NCI-H510A treated with DMSO at 0.1 percent for 48 hours (cell line): ENCODE measurements at regions not wholly inside any gene's neighbourhood (a gene's known extent, or its start where the extent isn't known, plus 50 kb on each side); places are given as distances from the start of the nearest gene placed in this dataset.

Source experiments
- DNase-seq: peaks from one replicate; lab custom pipeline; 2025; lab: John Stamatoyannopoulos, UW

GRCh38 chr16:49024016-49024415 lies 257.6 kb downstream of the CBLN1 start:
- DNase-seq = no peak

- DNase-seq = peak; percentile 56
Observed at GRCh38 chr16:49023050-49023449, 258.6 kb downstream of the CBLN1 start.

GRCh38 chr16:49022351-49022963 lies 259.2 kb downstream of the CBLN1 start:
- no peak for DNase-seq

DNA sequence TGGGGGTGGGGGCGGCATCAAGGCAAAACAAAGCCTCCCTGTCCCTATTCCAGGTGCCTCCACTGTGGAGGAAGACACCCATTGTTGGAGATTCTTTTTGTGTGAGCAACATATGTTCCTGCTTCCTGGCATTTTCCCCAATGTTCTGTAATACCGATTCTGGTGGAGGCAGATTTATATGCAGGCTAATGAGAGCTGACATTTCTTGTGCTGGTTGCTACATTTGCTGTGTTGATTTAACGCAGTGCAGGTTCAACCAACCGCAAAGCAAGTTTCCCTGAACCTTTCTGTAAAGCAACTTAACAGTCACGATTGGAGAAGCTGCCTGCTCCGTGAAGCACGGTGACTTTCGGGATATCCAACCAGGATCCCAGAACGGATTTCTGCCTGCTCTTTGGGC lies 260.5 kb downstream of the CBLN1 start:
- DNase-seq = peak; percentile 40

GRCh38 chr16:49020436-49020835 lies 261.2 kb downstream of the CBLN1 start:
- no peak for DNase-seq

DNA sequence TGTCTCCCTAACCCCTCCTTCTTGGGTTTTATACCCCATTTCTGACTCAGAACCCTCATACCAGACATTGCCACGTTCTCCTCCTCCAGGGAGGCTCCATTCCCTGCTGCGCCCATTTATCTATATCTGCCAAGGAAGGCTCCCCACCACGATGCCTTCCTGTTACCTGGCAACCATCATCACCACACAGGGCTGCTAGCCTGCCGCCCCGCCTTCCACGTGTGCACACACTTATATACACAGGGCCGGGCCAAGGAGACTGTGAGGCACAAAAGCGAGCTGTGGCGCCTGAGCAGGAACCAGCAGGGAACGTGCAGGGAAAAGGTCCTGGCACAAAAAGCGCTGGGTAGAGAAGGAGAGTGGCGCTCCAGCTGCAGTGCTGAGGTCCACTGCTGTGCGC lies 261.8 kb downstream of the CBLN1 start:
- peak; percentile 81 for DNase-seq

DNA sequence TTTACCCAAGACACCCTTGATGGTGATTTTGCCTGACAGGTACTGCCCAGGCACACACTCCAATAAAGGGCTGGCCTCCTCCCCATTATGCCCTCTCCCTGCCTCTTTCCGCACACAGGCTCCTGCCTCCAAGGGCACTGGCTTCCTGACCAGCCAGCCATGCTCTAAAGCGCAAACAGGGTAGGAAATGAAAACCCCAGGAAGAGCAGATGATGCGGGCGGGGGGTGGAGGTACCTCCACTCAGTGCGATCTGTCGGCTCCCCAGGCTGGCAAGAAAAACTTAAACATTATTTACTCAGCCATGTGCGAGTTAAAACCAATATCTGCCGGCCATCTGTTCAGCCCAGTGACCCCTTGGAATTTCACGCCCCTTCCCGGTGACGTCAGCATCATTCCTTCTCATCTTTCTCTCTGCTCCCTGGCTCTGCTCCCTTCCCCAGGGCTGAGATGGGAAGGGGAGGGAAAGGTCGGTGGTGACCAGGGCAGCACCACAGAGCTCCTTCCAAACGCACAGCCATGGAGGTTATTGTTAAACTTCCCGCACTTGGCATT lies 262.5 kb downstream of the CBLN1 start:
- peak; percentile 78 for DNase-seq

DNA sequence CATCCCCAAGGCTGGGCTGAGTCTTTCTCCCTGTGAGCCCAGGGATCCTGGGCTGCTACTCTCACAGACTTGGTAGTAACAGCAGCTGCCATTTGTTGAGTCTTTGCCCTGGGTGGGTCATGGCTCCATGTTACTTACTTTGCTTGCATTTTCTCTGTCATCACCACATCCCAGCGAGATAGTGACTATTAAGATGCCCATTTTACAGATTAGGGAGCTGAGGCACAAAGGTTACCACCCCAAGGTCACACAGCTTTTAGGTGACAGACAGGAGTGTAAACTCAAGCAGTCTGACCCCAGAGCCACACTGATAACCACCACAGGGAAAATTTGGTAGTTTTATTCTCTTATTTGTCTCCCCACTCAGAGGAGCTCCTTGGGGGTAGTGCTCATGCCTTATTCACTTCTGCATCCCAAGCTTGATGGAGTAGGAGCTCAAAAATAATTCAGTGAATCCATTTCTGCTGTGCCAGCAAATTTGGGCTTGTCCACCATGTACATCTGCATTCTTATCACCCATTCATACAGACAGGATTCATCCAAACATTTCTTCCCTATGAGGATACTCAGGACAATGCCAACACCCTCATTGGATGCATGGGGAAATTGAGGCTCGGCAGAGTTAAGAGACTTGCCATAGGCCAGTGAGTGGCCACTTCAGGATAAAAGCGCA lies 263.2 kb downstream of the CBLN1 start:
- DNase-seq = no peak

DNA sequence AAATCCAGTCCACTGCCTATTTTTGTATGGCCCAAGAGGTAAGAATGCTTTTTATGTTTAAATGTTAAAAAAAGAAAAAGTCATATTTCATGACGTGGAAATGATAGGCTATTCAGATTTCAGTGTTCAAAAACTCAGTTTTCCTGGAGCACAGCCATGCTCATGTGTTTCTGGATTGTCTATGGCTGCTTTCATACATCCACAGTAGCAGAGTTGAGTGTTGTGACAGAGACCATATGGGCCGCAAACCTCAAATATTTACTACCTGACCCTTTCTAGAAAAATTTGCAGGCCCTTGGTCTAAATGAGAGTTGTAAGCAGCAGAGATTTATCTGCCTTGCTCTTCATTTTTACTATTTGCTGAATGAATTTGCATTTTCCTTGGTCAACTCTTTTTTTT lies 264.1 kb downstream of the CBLN1 start:
- DNase-seq = no peak

GRCh38 chr16:49016461-49016860 lies 265.2 kb downstream of the CBLN1 start:
- DNase-seq = no peak

- DNase-seq = no peak
Observed at GRCh38 chr16:49015225-49015592, 266.4 kb downstream of the CBLN1 start.

- DNase-seq = no peak
Observed at GRCh38 chr16:49014277-49015224, 267.1 kb downstream of the CBLN1 start.

- no peak for DNase-seq
Observed at GRCh38 chr16:49013727-49014080, 267.9 kb downstream of the CBLN1 start.

- no peak for DNase-seq
Observed at GRCh38 chr16:49012961-49013726, 268.5 kb downstream of the CBLN1 start.

GRCh38 chr16:49011901-49012300 lies 269.7 kb downstream of the CBLN1 start:
- DNase-seq = no peak

DNA sequence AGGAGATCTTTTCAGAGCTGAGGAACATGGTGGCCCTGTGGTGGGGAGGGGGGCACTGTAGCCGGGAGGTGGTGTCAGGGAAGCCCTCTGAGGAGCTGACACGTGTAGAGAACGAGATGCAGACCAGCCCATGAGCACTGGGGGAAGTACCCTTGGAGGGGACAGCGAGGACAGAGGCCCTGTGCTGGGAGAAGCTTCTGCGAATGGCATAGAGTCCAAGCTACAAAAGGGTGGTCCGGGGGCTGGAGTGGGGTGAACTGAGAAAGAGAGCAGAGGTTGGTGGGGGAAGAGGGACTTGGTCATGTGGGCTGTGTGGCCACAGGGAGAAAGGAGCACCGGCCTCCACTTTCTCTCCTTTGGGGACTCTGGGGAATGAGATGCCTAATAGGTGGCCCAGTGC lies 270.8 kb downstream of the CBLN1 start:
- DNase-seq = no peak

GRCh38 chr16:49010396-49010795 lies 271.2 kb downstream of the CBLN1 start:
- no peak for DNase-seq

DNA sequence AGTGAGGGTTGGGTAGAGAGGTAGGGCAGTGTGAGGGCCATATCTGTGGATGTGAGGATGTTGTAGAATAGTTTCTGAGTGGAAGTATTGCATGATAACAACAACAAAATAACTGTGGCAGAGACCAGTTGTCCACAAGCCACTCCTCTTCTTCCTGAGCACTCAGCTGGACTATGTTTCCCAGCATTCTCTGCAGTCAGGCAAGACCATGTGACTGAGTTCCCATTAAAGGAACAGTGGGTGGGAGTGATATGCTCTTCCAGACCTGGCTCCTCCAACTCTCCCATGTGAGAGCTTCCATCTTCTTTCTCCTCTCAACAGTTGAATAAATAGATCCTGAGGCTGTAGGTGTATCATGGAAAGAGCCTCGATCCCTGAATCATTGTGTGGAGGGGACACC lies 272.4 kb downstream of the CBLN1 start:
- DNase-seq = no peak

- DNase-seq = no peak
Observed at GRCh38 chr16:49003992-49004391, 277.6 kb downstream of the CBLN1 start.

DNA sequence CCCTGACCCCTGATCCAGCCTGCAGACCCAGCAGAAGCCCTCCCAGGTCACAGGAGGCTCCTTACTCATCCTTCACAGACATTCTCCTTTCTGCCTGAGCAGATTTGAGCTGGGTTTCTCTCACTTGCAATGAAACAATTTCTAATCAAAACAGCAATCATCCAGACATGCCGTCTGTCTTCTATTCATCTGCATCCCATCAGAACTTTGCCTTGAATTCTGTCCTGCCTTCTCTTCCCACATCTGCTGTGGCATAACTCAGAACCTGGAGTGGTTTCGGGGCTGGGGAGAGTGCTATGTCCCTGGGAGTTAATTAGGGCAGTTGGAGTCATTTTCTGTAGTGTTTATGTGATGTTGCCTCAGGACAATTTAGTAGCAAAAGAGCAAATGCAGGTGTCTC lies 278.6 kb downstream of the CBLN1 start:
- DNase-seq = peak; percentile 18

DNA sequence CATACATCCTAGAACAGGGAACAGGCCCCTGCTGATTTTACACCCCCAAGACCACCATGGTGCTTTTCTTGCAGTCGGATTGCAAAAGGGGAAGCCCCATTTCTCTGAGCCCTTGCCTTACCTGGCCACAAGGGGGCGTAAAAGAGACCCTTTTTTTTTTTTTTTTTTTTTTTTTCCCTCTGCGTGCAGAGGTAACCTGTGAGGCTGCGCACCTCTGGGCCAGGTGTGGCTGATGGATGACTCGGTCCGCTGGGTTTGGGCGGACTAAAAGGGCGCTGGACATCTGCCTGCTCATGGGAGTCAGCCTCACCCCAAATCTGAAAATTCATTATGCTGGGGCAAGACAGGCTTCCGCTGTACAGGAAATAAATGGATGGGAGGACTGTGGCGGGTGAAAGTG lies 281.0 kb downstream of the CBLN1 start:
- DNase-seq = peak; percentile 15

DNA sequence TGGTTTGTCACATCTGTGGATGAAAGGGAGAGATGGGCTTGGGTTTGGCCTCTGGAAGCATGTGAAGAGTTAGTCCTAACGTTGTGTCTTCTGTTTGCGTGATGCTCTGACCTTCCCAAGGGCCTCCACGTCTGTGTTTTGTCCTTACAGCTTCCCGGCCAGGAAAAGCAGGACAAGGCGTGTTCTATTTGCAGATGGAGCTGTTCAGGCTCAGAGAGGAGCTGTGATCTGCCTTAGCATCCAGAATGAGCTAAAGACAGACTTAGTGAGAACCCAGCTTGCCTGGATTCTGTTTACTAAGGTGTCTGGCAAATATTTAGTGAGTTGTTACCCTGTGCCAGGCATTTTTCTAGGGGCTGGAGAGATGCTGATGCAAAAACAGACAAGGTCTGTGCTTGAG lies 282.1 kb downstream of the CBLN1 start:
- no peak for DNase-seq
